Stimulated activated CD8-positive, alpha-beta memory T cell treated with anti-CD3 and anti-CD28 coated beads, Interleukin-7, amount 100 ng/mL, for 48 hours (primary cell): ENCODE measurements at regions not wholly inside any gene's neighbourhood (a gene's known extent, or its start where the extent isn't known, plus 50 kb on each side); places are given as distances from the start of the nearest gene placed in this dataset.

Source experiments
- DNase-seq, 2 donors: peaks; one replicate each; pipeline ENCODE4 v3.0.0-alpha.2; 2020; ENCODE audit warnings: low read depth in 1 of 2; ENCODE audit errors: extremely low read depth in 1 of 2

GRCh38 chr6:157755746-157756411 lies 67.2 kb upstream of the SNX9 start:
- peak in 1 of 2 donors; percentile 73 for DNase-seq

- peak; percentile 44 to 64 for DNase-seq
Measured at GRCh38 chr6:157756708-157757429, 66.2 kb upstream of the SNX9 start.

- no peak for DNase-seq
Measured at GRCh38 chr6:157757430-157758403, 65.3 kb upstream of the SNX9 start.

- DNase-seq: no peak
Measured at GRCh38 chr6:157758516-157759023, 64.5 kb upstream of the SNX9 start.

- no peak for DNase-seq
Measured at GRCh38 chr6:157759028-157759427, 64.0 kb upstream of the SNX9 start.

GRCh38 chr6:157760137-157760536 lies 62.9 kb upstream of the SNX9 start:
- no peak for DNase-seq

GRCh38 chr6:157760589-157761330 lies 62.3 kb upstream of the SNX9 start:
- no peak for DNase-seq

GRCh38 chr6:157761331-157761921 lies 61.6 kb upstream of the SNX9 start:
- DNase-seq: no peak

GRCh38 chr6:157761926-157762325 lies 61.1 kb upstream of the SNX9 start:
- no peak for DNase-seq

- DNase-seq: no peak
Measured at GRCh38 chr6:157762636-157763035, 60.4 kb upstream of the SNX9 start.

- DNase-seq: no peak
Measured at GRCh38 chr6:157763129-157763903, 59.7 kb upstream of the SNX9 start.

GRCh38 chr6:157763904-157764177 lies 59.2 kb upstream of the SNX9 start:
- no peak for DNase-seq

- peak; percentile 60 to 80 for DNase-seq
Measured at GRCh38 chr6:157764178-157765068, 58.6 kb upstream of the SNX9 start.

GRCh38 chr6:157766901-157767774 lies 55.9 kb upstream of the SNX9 start:
- no peak for DNase-seq

- DNase-seq: no peak
Measured at GRCh38 chr6:157767775-157768156, 55.3 kb upstream of the SNX9 start.

GRCh38 chr6:157768304-157768703 lies 54.7 kb upstream of the SNX9 start:
- DNase-seq: no peak

- DNase-seq: no peak
Measured at GRCh38 chr6:157768863-157769551, 54.0 kb upstream of the SNX9 start.
